ENCODE measurements at regions not wholly inside any gene's neighbourhood (a gene's known extent, or its start where the extent isn't known, plus 50 kb on each side); places are given as distances from the start of the nearest gene placed in this dataset.

- no peak for TF ChIP-seq EZH2 (IDR thresholded peaks at IDR 0.05; ENCODE audit: borderline replicate concordance, insufficient read depth, low read depth, low read length, poor library complexity, severe bottlenecking)
- TF ChIP-seq, protein P1, sequence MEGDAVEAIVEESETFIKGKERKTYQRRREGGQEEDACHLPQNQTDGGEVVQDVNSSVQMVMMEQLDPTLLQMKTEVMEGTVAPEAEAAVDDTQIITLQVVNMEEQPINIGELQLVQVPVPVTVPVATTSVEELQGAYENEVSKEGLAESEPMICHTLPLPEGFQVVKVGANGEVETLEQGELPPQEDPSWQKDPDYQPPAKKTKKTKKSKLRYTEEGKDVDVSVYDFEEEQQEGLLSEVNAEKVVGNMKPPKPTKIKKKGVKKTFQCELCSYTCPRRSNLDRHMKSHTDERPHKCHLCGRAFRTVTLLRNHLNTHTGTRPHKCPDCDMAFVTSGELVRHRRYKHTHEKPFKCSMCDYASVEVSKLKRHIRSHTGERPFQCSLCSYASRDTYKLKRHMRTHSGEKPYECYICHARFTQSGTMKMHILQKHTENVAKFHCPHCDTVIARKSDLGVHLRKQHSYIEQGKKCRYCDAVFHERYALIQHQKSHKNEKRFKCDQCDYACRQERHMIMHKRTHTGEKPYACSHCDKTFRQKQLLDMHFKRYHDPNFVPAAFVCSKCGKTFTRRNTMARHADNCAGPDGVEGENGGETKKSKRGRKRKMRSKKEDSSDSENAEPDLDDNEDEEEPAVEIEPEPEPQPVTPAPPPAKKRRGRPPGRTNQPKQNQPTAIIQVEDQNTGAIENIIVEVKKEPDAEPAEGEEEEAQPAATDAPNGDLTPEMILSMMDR (IDR thresholded peaks at IDR 0.05) = no peak
Observed at GRCh38 chr2:160825433-160825832, 331.8 kb upstream of the RBMS1 start.

Data from B cell (primary cell).